T follicular helper cell (primary cell): ENCODE measurements at regions not wholly inside any gene's neighbourhood (a gene's known extent, or its start where the extent isn't known, plus 50 kb on each side); places are given as distances from the start of the nearest gene placed in this dataset.

Experiments used
- DNase-seq: peaks from one replicate; pipeline ENCODE4 v3.0.0-alpha.2; 2020; ENCODE audit warnings: low read depth

- no peak for DNase-seq
These were observed 134.7 kb upstream of the KIRREL3 start for GRCh38 chr11:127135256-127135655.

DNA sequence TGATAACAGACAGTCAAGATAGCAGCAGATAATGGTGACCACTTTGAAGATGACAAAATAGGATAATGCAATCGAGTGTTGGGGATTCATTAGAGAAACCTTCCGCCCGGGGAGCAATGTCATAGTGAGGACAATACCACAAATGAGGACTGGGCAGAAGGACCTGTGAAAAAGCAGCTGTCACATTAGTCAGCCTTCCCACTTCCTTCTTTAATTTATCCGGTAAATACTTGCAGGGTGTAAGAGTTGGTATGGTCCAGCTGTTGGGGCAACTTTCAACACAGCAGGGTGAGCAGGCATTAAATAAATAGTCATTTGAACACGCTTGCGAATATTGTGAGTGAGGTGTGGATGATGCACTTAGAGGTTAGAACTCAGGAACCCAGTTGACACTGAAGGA lies 132.5 kb upstream of the KIRREL3 start:
- DNase-seq = no peak

DNA sequence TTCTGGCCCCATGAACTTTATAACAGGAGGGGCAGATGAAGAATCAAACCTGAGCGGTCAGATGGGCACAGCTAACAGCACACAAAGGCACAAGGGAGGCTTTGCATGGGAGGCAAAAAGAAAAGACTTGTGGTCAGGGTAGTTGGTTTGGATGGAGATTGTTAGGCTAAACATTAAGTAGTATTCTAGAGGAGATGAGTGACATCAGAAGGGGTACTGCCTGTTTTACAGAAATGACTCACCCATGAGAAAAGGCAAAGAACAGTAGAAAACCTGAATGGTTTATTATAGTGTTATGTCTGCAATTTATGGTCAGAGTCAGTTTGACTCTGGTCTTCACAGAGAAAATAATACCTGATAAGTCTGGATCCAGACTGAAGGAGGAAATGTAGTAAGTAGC lies 129.8 kb upstream of the KIRREL3 start:
- no peak for DNase-seq

DNA sequence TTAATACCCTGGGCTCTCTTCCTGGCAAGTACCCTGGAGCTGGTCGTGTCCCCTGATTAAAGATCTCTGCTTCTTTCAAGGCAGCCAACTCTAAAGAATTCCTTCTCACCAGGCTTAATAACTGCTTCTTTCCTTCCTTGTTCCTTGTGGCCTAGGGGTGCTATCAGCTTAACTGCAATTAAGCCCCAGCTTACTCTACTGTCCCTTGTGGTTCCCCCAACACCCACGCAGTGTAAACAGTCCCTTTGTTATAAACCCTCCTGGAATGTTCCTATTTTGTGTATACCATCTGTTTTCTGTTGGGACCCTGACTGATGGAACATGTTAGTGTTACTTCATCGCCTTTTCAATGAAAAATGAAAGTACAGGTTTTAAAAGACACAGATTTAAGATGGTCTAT lies 126.4 kb upstream of the KIRREL3 start:
- DNase-seq = no peak

GRCh38 chr11:127119356-127119755 lies 118.8 kb upstream of the KIRREL3 start:
- no peak for DNase-seq

DNA sequence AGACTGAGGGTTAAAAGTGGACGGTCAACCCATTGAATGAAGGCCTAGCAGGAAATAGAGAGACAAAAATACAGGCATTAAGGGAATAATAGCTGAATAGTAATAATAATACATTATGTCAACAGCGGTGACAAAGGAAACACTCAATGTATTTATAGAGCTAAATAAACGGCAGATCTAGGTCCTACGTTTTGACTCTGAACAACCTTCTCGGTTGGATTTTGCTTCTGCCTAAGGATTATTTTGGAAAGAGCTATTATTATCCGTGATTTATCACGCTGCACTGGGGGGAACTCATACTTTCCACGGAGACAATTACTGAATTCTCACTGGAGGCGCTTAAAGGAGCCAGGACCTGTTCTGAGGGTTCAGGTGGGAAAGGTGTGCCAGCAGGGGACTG lies 118.2 kb upstream of the KIRREL3 start:
- no peak for DNase-seq

GRCh38 chr11:127117231-127117739 lies 116.7 kb upstream of the KIRREL3 start:
- no peak for DNase-seq

GRCh38 chr11:127115844-127116243 lies 115.3 kb upstream of the KIRREL3 start:
- no peak for DNase-seq

DNA sequence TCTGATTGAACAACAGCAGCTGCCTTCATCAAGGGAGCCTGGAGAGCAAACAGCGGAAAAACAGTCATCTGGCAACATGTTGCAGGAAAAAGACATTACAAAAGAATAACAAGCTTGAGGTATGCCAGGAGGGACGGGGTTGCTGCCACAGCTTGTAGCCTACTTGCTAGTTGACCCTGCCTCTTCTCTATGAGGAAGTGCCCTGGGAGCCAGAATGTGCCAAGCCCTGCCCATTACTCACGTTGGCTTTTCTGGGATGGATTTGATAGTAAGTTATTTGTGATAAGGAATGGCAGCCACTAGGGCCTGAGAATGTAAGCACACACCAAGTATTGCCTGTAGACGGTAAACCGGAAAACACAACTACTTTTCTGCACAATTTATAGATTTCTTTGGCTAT lies 113.5 kb upstream of the KIRREL3 start:
- DNase-seq = no peak

GRCh38 chr11:127110542-127110941 lies 110.0 kb upstream of the KIRREL3 start:
- DNase-seq = no peak

DNA sequence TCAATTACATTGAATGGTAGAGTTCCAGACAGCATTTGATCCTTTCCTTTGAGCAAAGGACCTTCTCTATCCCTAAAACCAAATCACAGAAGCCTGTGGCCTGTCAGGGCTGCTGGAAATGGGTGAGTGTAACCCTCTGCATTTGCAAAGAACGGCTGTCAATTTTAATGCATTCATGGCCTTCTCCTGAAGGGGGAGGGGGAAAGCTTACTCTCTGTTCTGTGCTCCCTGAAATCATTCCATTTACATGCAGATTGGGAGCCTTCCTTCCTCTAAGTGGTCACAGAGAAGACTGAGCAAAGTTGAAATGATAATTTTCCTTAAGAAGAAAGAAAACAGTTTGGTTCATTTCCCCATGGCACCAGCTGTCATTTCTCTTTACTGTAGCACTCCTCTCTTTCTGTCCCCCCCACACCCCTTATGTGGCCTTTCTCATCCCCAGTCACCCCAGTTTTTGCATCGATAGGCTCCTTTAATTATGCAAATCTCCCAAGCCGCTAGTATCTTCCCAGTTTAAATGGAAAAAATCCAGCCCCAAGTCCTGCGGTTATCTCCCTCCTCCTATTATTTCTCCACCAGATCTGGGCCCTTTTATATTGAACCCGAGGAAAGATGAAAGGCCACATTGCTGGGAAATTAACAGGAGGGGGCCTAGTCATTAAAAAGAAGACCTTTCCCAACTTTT lies 109.4 kb upstream of the KIRREL3 start:
- DNase-seq = no peak

DNA sequence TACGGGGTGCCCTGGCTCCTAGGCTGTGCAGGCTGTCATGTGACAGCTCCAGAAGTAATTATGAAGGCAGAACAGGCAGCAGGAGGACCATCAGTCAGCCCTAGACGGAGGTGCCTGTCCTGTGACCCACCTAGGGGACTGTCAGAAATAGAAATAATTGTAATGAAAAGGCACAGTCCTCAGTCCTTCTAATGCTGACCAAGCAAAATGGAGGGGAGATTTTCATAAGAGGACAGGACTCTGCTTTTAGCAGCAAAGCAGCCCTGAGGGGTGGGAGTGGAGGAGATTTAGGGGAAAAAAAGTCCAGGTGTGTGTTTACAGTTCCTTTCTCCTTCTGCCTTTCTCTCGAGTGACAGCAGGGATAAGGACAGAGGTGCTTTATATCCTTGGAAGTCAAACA lies 108.3 kb upstream of the KIRREL3 start:
- DNase-seq = no peak

DNA sequence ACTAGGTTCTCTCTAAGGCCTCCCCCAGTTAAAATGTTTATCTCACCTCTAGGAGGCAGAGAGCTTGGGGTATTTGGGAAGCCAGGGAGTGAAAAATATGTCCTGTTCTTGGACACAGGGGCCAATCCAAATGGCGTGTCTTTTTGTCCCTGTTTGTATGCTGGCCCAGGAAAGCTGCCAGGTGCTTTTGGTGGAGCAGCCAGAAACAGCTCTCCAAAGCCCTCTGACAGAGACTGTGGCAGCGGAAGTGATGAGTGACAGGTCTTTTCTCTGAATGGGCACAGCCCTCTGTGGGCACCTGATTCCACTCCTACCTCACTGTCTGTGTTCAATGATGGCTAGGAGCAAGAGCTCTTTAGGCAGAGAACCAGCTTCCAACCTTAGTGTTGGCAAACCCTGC lies 106.4 kb upstream of the KIRREL3 start:
- DNase-seq = no peak

GRCh38 chr11:127105593-127106541 lies 105.3 kb upstream of the KIRREL3 start:
- DNase-seq = no peak

DNA sequence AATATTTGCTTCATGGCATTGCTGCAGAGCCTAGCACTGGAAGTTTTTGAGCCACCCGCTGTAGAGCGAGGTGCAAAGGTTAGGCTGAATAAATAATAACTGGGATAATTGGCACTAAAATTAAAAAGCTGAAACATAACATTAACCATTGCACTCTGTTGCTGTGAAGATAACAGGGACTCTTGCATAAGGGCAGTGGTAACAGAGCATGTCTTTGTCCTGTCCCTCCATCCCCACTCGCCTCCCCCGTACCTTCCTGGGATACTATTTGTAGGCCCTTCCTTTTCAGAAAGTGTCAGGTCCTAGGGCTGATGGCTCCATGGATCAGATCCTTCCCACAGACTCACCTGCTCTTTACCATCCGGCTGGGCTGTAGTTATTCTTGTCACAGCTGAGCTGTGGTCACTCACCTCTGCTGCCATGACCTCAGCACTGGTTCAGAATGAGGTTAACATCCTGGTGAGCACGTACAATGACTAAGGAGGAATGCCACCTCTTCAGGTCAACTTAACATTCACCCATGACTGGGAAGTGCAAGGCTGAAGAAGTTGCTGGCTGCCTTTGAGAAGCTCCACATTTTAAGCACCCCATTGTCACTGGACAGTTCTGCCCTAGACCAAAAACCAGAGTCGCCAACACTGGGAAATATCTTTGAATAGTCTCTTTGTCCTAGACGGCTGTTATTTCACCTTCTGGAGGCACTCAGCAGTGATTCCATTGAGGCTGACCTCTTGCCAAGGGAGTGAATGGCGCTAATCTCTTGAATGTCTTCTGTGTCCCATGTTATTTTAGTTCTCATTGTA lies 103.2 kb upstream of the KIRREL3 start:
- DNase-seq = no peak

DNA sequence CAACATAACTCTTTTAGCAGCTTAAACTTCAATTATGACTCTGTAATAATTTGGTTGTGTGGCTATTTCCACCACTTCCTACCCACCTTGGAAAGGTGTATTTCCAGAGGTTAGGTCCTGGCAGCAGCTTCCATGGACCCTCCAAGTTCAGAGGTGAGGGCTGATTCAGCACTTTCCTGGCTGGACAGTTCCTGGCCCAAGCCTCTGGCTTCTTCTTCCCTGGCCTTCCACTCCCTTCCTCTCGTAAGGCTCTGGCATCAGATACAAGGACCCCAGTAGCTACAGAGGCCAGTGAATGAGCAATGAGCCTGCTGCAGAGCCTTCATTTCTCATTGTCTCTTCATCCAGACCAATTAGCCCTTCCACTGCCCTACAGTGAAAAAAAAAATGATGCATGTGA lies 98.1 kb upstream of the KIRREL3 start:
- no peak for DNase-seq

GRCh38 chr11:127080735-127081134 lies 80.2 kb upstream of the KIRREL3 start:
- no peak for DNase-seq

- no peak for DNase-seq
These were observed 75.2 kb upstream of the KIRREL3 start for GRCh38 chr11:127075758-127076157.

GRCh38 chr11:127074151-127074761 lies 73.7 kb upstream of the KIRREL3 start:
- no peak for DNase-seq

DNA sequence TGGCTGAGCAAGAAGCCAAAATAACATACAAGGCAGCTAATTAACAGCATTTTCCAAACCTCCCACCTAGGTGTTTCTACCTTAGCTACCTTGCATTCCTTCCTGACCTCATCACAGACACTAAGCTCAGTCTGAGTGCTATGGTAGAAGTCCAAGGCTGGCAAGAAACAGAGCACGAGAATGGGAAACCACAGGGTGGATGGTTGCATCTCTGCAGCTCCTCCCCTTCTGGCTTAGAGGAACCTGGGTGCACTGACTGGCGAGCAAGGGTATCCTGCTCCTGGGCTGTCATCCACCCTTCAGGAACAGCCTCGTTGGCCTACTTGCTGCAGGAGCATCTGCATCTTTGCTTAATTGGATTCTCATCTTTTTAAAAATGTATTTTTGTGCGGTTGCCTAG lies 73.1 kb upstream of the KIRREL3 start:
- DNase-seq = no peak

- no peak for DNase-seq
These were observed 71.0 kb upstream of the KIRREL3 start for GRCh38 chr11:127071606-127072005.

DNA sequence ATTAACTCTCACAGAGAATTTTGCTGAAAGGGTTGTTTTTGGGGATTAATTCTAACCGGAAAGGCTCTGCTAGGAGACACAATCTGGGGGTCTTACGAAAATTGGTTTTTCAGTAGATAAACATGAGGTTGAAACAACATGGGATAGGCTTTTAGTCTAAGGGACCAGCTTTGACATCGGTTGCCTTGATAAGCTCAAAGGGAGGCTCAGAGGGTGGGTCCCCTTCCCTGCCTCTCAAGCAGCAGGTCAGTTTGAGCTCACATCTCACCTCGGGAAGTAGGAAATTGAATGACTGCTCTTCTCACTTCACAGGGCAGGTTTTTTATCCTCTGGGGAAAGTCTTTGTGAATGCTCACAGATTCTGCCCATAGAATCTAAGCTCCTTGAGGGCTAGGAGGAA lies 70.2 kb upstream of the KIRREL3 start:
- no peak for DNase-seq
